Peyer's patch (tissue), 4 donors: ENCODE measurements at regions not wholly inside any gene's neighbourhood (a gene's known extent, or its start where the extent isn't known, plus 50 kb on each side); places are given as distances from the start of the nearest gene placed in this dataset.

Experiments used
- CTCF ChIP-seq, 6 experiments: fragments of 450-650 bp in 4 of 6; fragments of 200-600 bp in 2 of 6; sonication (generic) in 1 of 6; IDR thresholded peaks; one replicate each; pipeline ENCODE4 v1.5.1; 2017 to 2019; ENCODE audit warnings: antibody characterized with exemption in 6 of 6, mild to moderate bottlenecking in 3 of 6, moderate library complexity in 1 of 6
- POLR2A ChIP-seq, 2 donors: fragments of 450-650 bp; IDR thresholded peaks; one replicate each; pipeline ENCODE4 v1.5.1; 2017; ENCODE audit warnings: antibody characterized with exemption in 2 of 2, mild to moderate bottlenecking in 2 of 2, moderate library complexity in 2 of 2

DNA sequence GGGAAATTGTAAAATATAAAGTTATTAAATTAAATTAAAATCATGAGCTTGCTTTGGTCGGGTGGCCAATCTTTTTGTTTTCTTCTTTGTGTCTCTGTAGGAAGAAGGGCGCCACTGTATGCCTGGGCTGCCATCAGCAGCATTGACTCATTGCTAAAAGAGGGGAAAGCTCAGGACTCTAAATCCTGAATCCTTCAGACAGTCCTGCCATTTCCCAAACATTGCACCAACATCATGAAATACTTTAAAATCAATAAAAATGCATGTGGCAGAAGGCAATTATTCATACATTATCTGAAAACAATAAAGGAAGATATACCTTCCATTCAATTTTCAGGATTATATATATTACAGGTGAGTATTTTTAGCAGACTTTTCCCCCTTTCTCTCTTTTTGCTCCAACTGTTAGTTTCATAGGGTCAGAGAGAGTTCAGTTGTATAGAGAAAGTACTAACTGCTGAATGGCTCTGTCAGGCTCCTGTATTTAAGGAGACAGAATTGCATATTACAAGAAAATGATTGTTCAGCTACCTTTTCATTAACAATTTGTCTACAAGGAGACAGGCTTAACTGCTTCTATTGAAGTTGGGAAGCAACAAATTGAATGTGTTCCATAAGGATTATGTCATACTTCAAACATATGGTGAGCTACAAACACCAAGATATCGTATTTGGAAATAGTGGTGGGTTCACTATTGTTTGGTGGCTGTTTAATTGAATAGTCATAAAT, 95.7 kb downstream of the ATPSCKMT start:
- TF ChIP-seq CTCF (IDR thresholded peaks at IDR 0.05) (no peak), POLR2A (IDR thresholded peaks at IDR 0.05) (no peak)
